Adrenal gland (tissue), 9 donors: ENCODE measurements at regions not wholly inside any gene's neighbourhood (a gene's known extent, or its start where the extent isn't known, plus 50 kb on each side); places are given as distances from the start of the nearest gene placed in this dataset.

ENCODE experiments used
- DNase-seq, 7 donors: peaks; one replicate each; pipeline ENCODE4 v3.0.0-alpha.2; 2019 to 2020
- H3K27ac ChIP-seq, 5 donors: fragments of 200-600 bp; sonication (generic) in 4 of 5; 1 replicate in 3 of 5; 2 replicates in 2 of 5; pipeline versions ENCODE4 v1.5.1 to v1.8.0; 2016 to 2020; ENCODE audit warnings: mild to moderate bottlenecking in 1 of 5
- H3K27me3 ChIP-seq: fragments of 200-600 bp; 2 replicates; pipeline ENCODE4 v1.8.0; 2021
- H3K36me3 ChIP-seq, 2 donors: fragments of 200-600 bp; replicated peaks in 1 of 2; 1 replicate in 1 of 2; 2 replicates in 1 of 2; pipeline versions ENCODE4 v1.5.1 to v1.8.0; 2018 to 2022
- H3K4me1 ChIP-seq, 2 donors: fragments of 200-600 bp; replicated peaks in 1 of 2; 1 replicate in 1 of 2; 2 replicates in 1 of 2; pipeline versions ENCODE4 v1.5.1 to v1.8.0; 2018 to 2021
- H3K4me3 ChIP-seq, 4 donors: fragments of 200-600 bp; sonication (generic) in 3 of 4; one replicate each; pipeline ENCODE4 v1.5.1; 2016 to 2018
- H3K9me3 ChIP-seq, 3 donors: fragments of 200-600 bp; sonication (generic) in 1 of 3; replicated peaks in 1 of 3; 1 replicate in 2 of 3; 2 replicates in 1 of 3; pipeline versions ENCODE4 v1.5.1 to v1.8.0; 2016 to 2021
- CTCF ChIP-seq, 6 experiments: fragments of 450-650 bp in 4 of 6; fragments of 200-600 bp in 2 of 6; sonication (generic) in 1 of 6; IDR thresholded peaks; 1 replicate in 5 of 6; 2 replicates in 1 of 6; pipeline versions ENCODE4 v1.5.1 to v1.8.0; 2016 to 2021; ENCODE audit warnings: antibody characterized with exemption in 6 of 6, mild to moderate bottlenecking in 2 of 6, moderate library complexity in 1 of 6
- POLR2A ChIP-seq, 2 donors: fragments of 450-650 bp; IDR thresholded peaks; one replicate each; pipeline ENCODE4 v1.6.1; 2017; ENCODE audit warnings: antibody characterized with exemption in 2 of 2, mild to moderate bottlenecking in 2 of 2, moderate library complexity in 1 of 2
- WGBS, 4 donors: extraction: QIAGEN DNeasy Blood & Tissue Kit in 2 of 4; methylation state at CpG; one replicate each; pipeline versions ENCODE4 v1.1.5 to v1.1.7; 2013 to 2017; 5-methylcytosine and 5-hydroxymethylcytosine counted together
- intact Hi-C, 2 donors: fragments of 100-400 bp; cut with DNase I; formaldehyde crosslinking; loops; one replicate each; pipeline versions ENCODE4 v1.14.1 to v1.15.0; 2022 to 2023
- donor health status: healthy with polysubstance abuse.
- donor health status: Bipolar disorder and iron deficiency.
- donor health status: DM: yes; HTN: yes; CAD: no.
- donor health status: DM: no; HTN: no; CAD: no.
- donor health status: DM: no; HTN: no; CAD: no.

GRCh38 chr20:11473983-11474382 lies 443.7 kb upstream of the BTBD3 start:
- Histone ChIP-seq H3K27me3 (no peaks in the 10 kb centered on the region), H3K4me1 (no peaks in the 10 kb centered on the region), H3K36me3 (no peaks in the 10 kb centered on the region), H3K27ac (no peak overlapping the region), H3K4me3 (no peak overlapping the region), H3K9me3 (no peaks in the 10 kb centered on the region)
- intact Hi-C loops: no loop called here
- TF ChIP-seq CTCF (IDR thresholded peaks at IDR 0.05) (no peak), POLR2A (IDR thresholded peaks at IDR 0.05) (no peak)
- no peak for DNase-seq

- no peaks in the 10 kb centered on the region for H3K27me3 ChIP-seq
- intact Hi-C loops: no loop called here
- no peaks in the 10 kb centered on the region for H3K9me3 ChIP-seq
- TF ChIP-seq CTCF (IDR thresholded peaks at IDR 0.05) (no peak), POLR2A (IDR thresholded peaks at IDR 0.05) (no peak)
- no peak for DNase-seq
- H3K36me3 ChIP-seq: no peaks in the 10 kb centered on the region
- no peak overlapping the region for H3K27ac ChIP-seq
- no peak overlapping the region for H3K4me3 ChIP-seq
- 69 to 92% (median 86%) methylated on average over 1 of the region's 1 CpG for WGBS, 4 donors
- no peaks in the 10 kb centered on the region for H3K4me1 ChIP-seq
Measured at GRCh38 chr20:11483697-11484096, 434.0 kb upstream of the BTBD3 start.

- Histone ChIP-seq H3K4me3 (no peak overlapping the region), H3K36me3 (no peaks in the 10 kb centered on the region), H3K4me1 (no peaks in the 10 kb centered on the region), H3K27ac (no peak overlapping the region), H3K9me3 (no peaks in the 10 kb centered on the region), H3K27me3 (no peaks in the 10 kb centered on the region)
- no peak for DNase-seq
- WGBS, 4 donors: 84 to 100% (median 90%) methylated on average over 1 of the region's 1 CpG
- intact Hi-C loops: no loop called here
- no peak for TF ChIP-seq CTCF (IDR thresholded peaks at IDR 0.05)
Measured at GRCh38 chr20:11484479-11484878, 433.2 kb upstream of the BTBD3 start.

GRCh38 chr20:11492386-11492785 lies 425.3 kb upstream of the BTBD3 start:
- no peak overlapping the region for H3K4me3 ChIP-seq
- H3K9me3 ChIP-seq: no peaks in the 10 kb centered on the region
- no peaks in the 10 kb centered on the region for H3K36me3 ChIP-seq
- no peaks in the 10 kb centered on the region for H3K4me1 ChIP-seq
- H3K27me3 ChIP-seq: no peaks in the 10 kb centered on the region
- no peak overlapping the region for H3K27ac ChIP-seq
- DNase-seq: no peak
- no peak for TF ChIP-seq POLR2A (IDR thresholded peaks at IDR 0.05)
- no peak for TF ChIP-seq CTCF (IDR thresholded peaks at IDR 0.05)
- intact Hi-C loops: no loop called here

GRCh38 chr20:11492846-11493245 lies 424.8 kb upstream of the BTBD3 start:
- H3K4me3 ChIP-seq: no peak overlapping the region
- no peaks in the 10 kb centered on the region for H3K36me3 ChIP-seq
- DNase-seq: no peak
- no peaks in the 10 kb centered on the region for H3K27me3 ChIP-seq
- no peaks in the 10 kb centered on the region for H3K9me3 ChIP-seq
- intact Hi-C loops: no loop called here
- H3K27ac ChIP-seq: no peak overlapping the region
- no peaks in the 10 kb centered on the region for H3K4me1 ChIP-seq
- no peak for TF ChIP-seq POLR2A (IDR thresholded peaks at IDR 0.05)
- no peak for TF ChIP-seq CTCF (IDR thresholded peaks at IDR 0.05)
